SK-N-SH (cell line): ENCODE measurements at regions not wholly inside any gene's neighbourhood (a gene's known extent, or its start where the extent isn't known, plus 50 kb on each side); places are given as distances from the start of the nearest gene placed in this dataset.

Experiments used
- CTCF ChIA-PET: fragments of 300-600, 350-600 bp; formaldehyde crosslinking; extraction: SDS; loops from one replicate; lab custom pipeline; 2021; lab: Yijun Ruan, JAX
- POLR2A ChIA-PET: fragments of 350-600 bp; sonication (Branson Sonifier 250); formaldehyde crosslinking; extraction: SDS; loops from one replicate; lab custom pipeline; 2020; ENCODE audit warnings: antibody characterized with exemption, inconsistent platforms; lab: Yijun Ruan, JAX
- DNase-seq: peaks from one replicate; pipeline ENCODE4 v3.0.0; 2012
- H2AFZ ChIP-seq: fragments of 200-600 bp; sonication (generic); 2 replicates; pipeline ENCODE4 v1.8.1; 2016; ENCODE audit warnings: antibody characterized with exemption, mild to moderate bottlenecking, low read depth
- H3F3A ChIP-seq: fragments of 200-600 bp; sonication (generic); replicated peaks from 2 replicates; pipeline ENCODE3; 2016; ENCODE audit warnings: antibody characterized with exemption, mild to moderate bottlenecking; ENCODE audit not compliant: insufficient read depth
- H3K27ac ChIP-seq, 2 experiments: fragments of 200-500 bp in 1 of 2; fragments of 200-600 bp in 1 of 2; sonication (Bioruptor generic) in 1 of 2; sonication (generic), shearing (Covaris generic) in 1 of 2; 2 replicates each; pipeline versions ENCODE4 v1.5.1 to v1.6.1; 2014 to 2016; ENCODE audit warnings: low read depth in 2 of 2, inconsistent platforms in 1 of 2, low read length in 1 of 2, mild to moderate bottlenecking in 1 of 2, mixed read lengths in 1 of 2
- H3K27me3 ChIP-seq: fragments of 200-600 bp; sonication (generic), shearing (Covaris generic); 2 replicates; pipeline ENCODE4 v1.6.1; 2016; ENCODE audit warnings: mixed run types; ENCODE audit not compliant: insufficient read depth
- H3K36me3 ChIP-seq, 2 experiments: fragments of 200-500 bp in 1 of 2; fragments of 200-600 bp in 1 of 2; sonication (Bioruptor generic) in 1 of 2; sonication (generic) in 1 of 2; replicated peaks in 1 of 2; 2 replicates each; pipeline versions ENCODE3 to v1.5.1; 2014 to 2016; ENCODE audit warnings: low read length in 1 of 2, mild to moderate bottlenecking in 1 of 2; ENCODE audit not compliant: insufficient read depth in 2 of 2, control insufficient read depth in 1 of 2
- H3K4me1 ChIP-seq, 2 experiments: fragments of 200-500 bp in 1 of 2; fragments of 200-600 bp in 1 of 2; sonication (Bioruptor generic) in 1 of 2; sonication (generic), shearing (Covaris generic) in 1 of 2; 2 replicates each; pipeline versions ENCODE4 v1.5.1 to v1.6.1; 2014 to 2016; ENCODE audit warnings: low read depth in 1 of 2, low read length in 1 of 2, mixed run types in 1 of 2; ENCODE audit not compliant: insufficient read depth in 2 of 2, control insufficient read depth in 1 of 2
- H3K4me2 ChIP-seq: fragments of 200-600 bp; sonication (generic), shearing (Covaris generic); 2 replicates; pipeline ENCODE4 v1.6.1; 2017; ENCODE audit warnings: mixed run types
- H3K4me3 ChIP-seq, 2 experiments: fragments of 200-500 bp in 1 of 2; fragments of 200-600 bp in 1 of 2; sonication (Bioruptor generic) in 1 of 2; sonication (generic), shearing (Covaris generic) in 1 of 2; 2 replicates each; pipeline versions ENCODE4 v1.5.1 to v1.8.1; 2014 to 2016; ENCODE audit warnings: low read depth in 2 of 2, inconsistent platforms in 1 of 2, low read length in 1 of 2, mild to moderate bottlenecking in 1 of 2, mixed read lengths in 1 of 2, moderate library complexity in 1 of 2
- H3K79me2 ChIP-seq: fragments of 200-600 bp; sonication (generic); 2 replicates; pipeline ENCODE4 v1.8.1; 2017; ENCODE audit warnings: mild to moderate bottlenecking; ENCODE audit not compliant: insufficient read depth
- H3K9ac ChIP-seq: fragments of 200-600 bp; sonication (generic); 2 replicates; pipeline ENCODE4 v1.6.1; 2017; ENCODE audit warnings: mixed run types
- H3K9me2 ChIP-seq: fragments of 200-600 bp; sonication (generic); 2 replicates; pipeline ENCODE4 v1.6.1; 2017; ENCODE audit warnings: mixed run types
- H3K9me3 ChIP-seq: fragments of 200-600 bp; sonication (generic); 2 replicates; pipeline ENCODE4 v1.6.1; 2017; ENCODE audit warnings: mixed run types, mild to moderate bottlenecking, moderate library complexity
- H4K20me1 ChIP-seq: fragments of 200-600 bp; sonication (generic); 2 replicates; pipeline ENCODE4 v1.6.1; 2017; ENCODE audit warnings: mild to moderate bottlenecking, mixed run types; ENCODE audit not compliant: insufficient read depth
- CHD2 ChIP-seq: fragments of 150-350 bp; IDR thresholded peaks from 2 replicates; pipeline ENCODE4 v1.6.1; 2018; ENCODE audit warnings: low read length; ENCODE audit not compliant: partially characterized antibody
- EZH2phosphoT487 ChIP-seq: fragments of 200-600 bp; sonication (generic); IDR thresholded peaks from 2 replicates; pipeline ENCODE4 v1.6.1; 2017; ENCODE audit warnings: low read depth, mixed run types, mild to moderate bottlenecking, antibody characterized with exemption, moderate library complexity, borderline replicate concordance
- FOXM1 ChIP-seq: IDR thresholded peaks from 2 replicates; pipeline ENCODE4 v1.4.0; 2012; ENCODE audit warnings: low read depth, mild to moderate bottlenecking
- GABPA ChIP-seq: IDR thresholded peaks from 2 replicates; pipeline ENCODE4 v1.4.0; 2012; ENCODE audit warnings: low read depth, mild to moderate bottlenecking
- MXI1 ChIP-seq: IDR thresholded peaks from 2 replicates; pipeline ENCODE4 v1.6.1; 2012; ENCODE audit warnings: mild to moderate bottlenecking, low read depth, low read length, improper control_type of control experiment
- POLR2AphosphoS5 ChIP-seq: IDR thresholded peaks from 2 replicates; pipeline ENCODE4 v1.6.1; 2012; ENCODE audit warnings: low read depth, low read length
- RAD21 ChIP-seq: IDR thresholded peaks from 2 replicates; pipeline ENCODE4 v1.6.1; 2012; ENCODE audit warnings: mild to moderate bottlenecking, low read length
- RCOR1 ChIP-seq: fragments of 150-350 bp; IDR thresholded peaks from 2 replicates; pipeline ENCODE4 v1.6.1; 2017; ENCODE audit warnings: antibody characterized with exemption, low read length
- RFX5 ChIP-seq: IDR thresholded peaks from 2 replicates; pipeline ENCODE4 v1.6.1; 2012; ENCODE audit warnings: mild to moderate bottlenecking, improper control_type of control experiment, low read length
- RXRA ChIP-seq: IDR thresholded peaks from 2 replicates; pipeline ENCODE4 v1.4.0; 2012; ENCODE audit warnings: low read depth, mild to moderate bottlenecking, borderline replicate concordance
- SIN3A ChIP-seq: IDR thresholded peaks from 2 replicates; pipeline ENCODE4 v1.6.1; 2012; ENCODE audit warnings: low read depth, mild to moderate bottlenecking, low read length, moderate library complexity, borderline replicate concordance
- TAF1 ChIP-seq: IDR thresholded peaks from 2 replicates; pipeline ENCODE4 v1.6.1; 2012; ENCODE audit warnings: low read depth, mild to moderate bottlenecking, low read length, moderate library complexity, borderline replicate concordance
- TEAD4 ChIP-seq: IDR thresholded peaks from 2 replicates; pipeline ENCODE4 v1.4.0; 2012; ENCODE audit warnings: mild to moderate bottlenecking, borderline replicate concordance; ENCODE audit not compliant: insufficient read depth
- WGBS: methylation state at CpG from one replicate; pipeline ENCODE4 v1.1.6; 2017; ENCODE audit warnings: low lambda C conversion rate; 5-methylcytosine and 5-hydroxymethylcytosine counted together
- TF ChIP-seq, protein P1 (sequence below): IDR thresholded peaks from 2 replicates; pipeline ENCODE4 v1.6.1; 2012; ENCODE audit warnings: mild to moderate bottlenecking, low read depth, low read length, moderate library complexity
- TF ChIP-seq, protein P2 (sequence below): IDR thresholded peaks from 2 replicates; pipeline ENCODE4 v1.4.0; 2012; ENCODE audit warnings: low read depth, borderline replicate concordance
- TF ChIP-seq, protein P3 (sequence below): IDR thresholded peaks from 2 replicates; pipeline ENCODE4 v1.4.0; 2012; ENCODE audit warnings: low read depth
- TF ChIP-seq, protein P4 (sequence below): fragments of 150-350 bp; IDR thresholded peaks from 2 replicates; pipeline ENCODE4 v1.6.1; 2017; ENCODE audit warnings: antibody characterized with exemption, low read length, low read depth, borderline replicate concordance
- TF ChIP-seq, protein P5 (sequence below): fragments of 150-350 bp; IDR thresholded peaks from 2 replicates; pipeline ENCODE4 v1.6.1; 2016; ENCODE audit warnings: mild to moderate bottlenecking, low read depth, low read length
- TF ChIP-seq, protein P6 (sequence below): IDR thresholded peaks from 2 replicates; pipeline ENCODE4 v1.4.0; 2012; ENCODE audit warnings: low read depth, borderline replicate concordance

DNA sequence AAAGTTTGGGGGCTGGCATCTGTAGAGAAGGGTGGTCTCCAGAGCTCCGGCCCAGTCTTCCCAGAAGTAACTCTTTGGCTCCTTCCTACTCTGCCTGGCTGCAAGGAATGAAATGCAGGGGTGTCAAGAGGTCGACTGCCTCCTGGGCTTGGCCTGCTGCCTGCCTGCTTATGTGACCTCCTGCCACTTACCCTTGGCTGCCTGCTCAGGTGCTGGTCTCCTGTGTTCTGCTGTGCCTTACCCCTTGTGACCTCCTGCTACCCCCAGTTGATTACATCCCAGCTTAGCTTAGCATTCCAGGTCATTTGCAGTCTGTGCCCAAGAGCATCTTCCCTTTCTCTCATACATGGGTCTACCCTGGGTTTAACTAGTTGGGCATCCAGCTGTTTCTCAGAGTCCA, 180.2 kb downstream of the PTPN20 start:
- DNase-seq, result no peak
- Histone ChIP-seq H3K79me2 (no peaks in the 10 kb centered on the region), H2AFZ (no peak overlapping the region), H3K4me1 (peaks cover 0 to 9% of the 10 kb centered on the region in 2 experiments; a peak in 1 of 4 replicates), H3K4me3 (no peak overlapping the region), H3K36me3 (no peaks in the 10 kb centered on the region), H4K20me1 (no peaks in the 10 kb centered on the region), H3F3A (no peaks in the 10 kb centered on the region), H3K27ac (no peak overlapping the region), H3K27me3 (no peaks in the 10 kb centered on the region), H3K9ac (no peak overlapping the region), H3K9me3 (no peaks in the 10 kb centered on the region)
- ChIA-PET CTCF (interaction anchor here (2.5 kb wide), 1 partner anchor 67 kb away, joined by 7 read pairs; no protein-coding TSS in a partner anchor), POLR2A (no interaction called here)
- WGBS, result 9% methylated on average over 1 of the region's 2 CpGs
- no peak for TF ChIP-seq MXI1
- TF ChIP-seq POLR2AphosphoS5, result no peak
- TF ChIP-seq GABPA, result no peak
- no peak for TF ChIP-seq SIN3A
- TF ChIP-seq TEAD4, result no peak
- TF ChIP-seq, protein P1, sequence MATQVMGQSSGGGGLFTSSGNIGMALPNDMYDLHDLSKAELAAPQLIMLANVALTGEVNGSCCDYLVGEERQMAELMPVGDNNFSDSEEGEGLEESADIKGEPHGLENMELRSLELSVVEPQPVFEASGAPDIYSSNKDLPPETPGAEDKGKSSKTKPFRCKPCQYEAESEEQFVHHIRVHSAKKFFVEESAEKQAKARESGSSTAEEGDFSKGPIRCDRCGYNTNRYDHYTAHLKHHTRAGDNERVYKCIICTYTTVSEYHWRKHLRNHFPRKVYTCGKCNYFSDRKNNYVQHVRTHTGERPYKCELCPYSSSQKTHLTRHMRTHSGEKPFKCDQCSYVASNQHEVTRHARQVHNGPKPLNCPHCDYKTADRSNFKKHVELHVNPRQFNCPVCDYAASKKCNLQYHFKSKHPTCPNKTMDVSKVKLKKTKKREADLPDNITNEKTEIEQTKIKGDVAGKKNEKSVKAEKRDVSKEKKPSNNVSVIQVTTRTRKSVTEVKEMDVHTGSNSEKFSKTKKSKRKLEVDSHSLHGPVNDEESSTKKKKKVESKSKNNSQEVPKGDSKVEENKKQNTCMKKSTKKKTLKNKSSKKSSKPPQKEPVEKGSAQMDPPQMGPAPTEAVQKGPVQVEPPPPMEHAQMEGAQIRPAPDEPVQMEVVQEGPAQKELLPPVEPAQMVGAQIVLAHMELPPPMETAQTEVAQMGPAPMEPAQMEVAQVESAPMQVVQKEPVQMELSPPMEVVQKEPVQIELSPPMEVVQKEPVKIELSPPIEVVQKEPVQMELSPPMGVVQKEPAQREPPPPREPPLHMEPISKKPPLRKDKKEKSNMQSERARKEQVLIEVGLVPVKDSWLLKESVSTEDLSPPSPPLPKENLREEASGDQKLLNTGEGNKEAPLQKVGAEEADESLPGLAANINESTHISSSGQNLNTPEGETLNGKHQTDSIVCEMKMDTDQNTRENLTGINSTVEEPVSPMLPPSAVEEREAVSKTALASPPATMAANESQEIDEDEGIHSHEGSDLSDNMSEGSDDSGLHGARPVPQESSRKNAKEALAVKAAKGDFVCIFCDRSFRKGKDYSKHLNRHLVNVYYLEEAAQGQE, result no peak
- TF ChIP-seq, protein P2, sequence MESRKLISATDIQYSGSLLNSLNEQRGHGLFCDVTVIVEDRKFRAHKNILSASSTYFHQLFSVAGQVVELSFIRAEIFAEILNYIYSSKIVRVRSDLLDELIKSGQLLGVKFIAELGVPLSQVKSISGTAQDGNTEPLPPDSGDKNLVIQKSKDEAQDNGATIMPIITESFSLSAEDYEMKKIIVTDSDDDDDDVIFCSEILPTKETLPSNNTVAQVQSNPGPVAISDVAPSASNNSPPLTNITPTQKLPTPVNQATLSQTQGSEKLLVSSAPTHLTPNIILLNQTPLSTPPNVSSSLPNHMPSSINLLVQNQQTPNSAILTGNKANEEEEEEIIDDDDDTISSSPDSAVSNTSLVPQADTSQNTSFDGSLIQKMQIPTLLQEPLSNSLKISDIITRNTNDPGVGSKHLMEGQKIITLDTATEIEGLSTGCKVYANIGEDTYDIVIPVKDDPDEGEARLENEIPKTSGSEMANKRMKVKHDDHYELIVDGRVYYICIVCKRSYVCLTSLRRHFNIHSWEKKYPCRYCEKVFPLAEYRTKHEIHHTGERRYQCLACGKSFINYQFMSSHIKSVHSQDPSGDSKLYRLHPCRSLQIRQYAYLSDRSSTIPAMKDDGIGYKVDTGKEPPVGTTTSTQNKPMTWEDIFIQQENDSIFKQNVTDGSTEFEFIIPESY, result no peak
- TF ChIP-seq, protein P3, sequence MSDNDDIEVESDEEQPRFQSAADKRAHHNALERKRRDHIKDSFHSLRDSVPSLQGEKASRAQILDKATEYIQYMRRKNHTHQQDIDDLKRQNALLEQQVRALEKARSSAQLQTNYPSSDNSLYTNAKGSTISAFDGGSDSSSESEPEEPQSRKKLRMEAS, result no peak
- no peak for TF ChIP-seq RFX5
- TF ChIP-seq, protein P4, sequence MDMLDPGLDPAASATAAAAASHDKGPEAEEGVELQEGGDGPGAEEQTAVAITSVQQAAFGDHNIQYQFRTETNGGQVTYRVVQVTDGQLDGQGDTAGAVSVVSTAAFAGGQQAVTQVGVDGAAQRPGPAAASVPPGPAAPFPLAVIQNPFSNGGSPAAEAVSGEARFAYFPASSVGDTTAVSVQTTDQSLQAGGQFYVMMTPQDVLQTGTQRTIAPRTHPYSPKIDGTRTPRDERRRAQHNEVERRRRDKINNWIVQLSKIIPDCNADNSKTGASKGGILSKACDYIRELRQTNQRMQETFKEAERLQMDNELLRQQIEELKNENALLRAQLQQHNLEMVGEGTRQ, result no peak
- TF ChIP-seq, protein P5, sequence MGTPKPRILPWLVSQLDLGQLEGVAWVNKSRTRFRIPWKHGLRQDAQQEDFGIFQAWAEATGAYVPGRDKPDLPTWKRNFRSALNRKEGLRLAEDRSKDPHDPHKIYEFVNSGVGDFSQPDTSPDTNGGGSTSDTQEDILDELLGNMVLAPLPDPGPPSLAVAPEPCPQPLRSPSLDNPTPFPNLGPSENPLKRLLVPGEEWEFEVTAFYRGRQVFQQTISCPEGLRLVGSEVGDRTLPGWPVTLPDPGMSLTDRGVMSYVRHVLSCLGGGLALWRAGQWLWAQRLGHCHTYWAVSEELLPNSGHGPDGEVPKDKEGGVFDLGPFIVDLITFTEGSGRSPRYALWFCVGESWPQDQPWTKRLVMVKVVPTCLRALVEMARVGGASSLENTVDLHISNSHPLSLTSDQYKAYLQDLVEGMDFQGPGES, result no peak
- TF ChIP-seq TAF1, result no peak
- TF ChIP-seq, protein P6, sequence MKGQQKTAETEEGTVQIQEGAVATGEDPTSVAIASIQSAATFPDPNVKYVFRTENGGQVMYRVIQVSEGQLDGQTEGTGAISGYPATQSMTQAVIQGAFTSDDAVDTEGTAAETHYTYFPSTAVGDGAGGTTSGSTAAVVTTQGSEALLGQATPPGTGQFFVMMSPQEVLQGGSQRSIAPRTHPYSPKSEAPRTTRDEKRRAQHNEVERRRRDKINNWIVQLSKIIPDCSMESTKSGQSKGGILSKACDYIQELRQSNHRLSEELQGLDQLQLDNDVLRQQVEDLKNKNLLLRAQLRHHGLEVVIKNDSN, result no peak
- no peak for TF ChIP-seq CHD2
- no peak for TF ChIP-seq FOXM1
- no peak for TF ChIP-seq RAD21
- no peak for TF ChIP-seq RCOR1
- no peak for TF ChIP-seq EZH2phosphoT487
- no peak for TF ChIP-seq RXRA
- TF ChIP-seq, all 33 proteins: peak for 0
- Histone ChIP-seq H3K4me2 (no peak overlapping the region), H3K9me2 (no peaks in the 10 kb centered on the region)
